Osteocyte (in vitro differentiated cells): ENCODE measurements at regions not wholly inside any gene's neighbourhood (a gene's known extent, or its start where the extent isn't known, plus 50 kb on each side); places are given as distances from the start of the nearest gene placed in this dataset.

Experiments used
- DNase-seq: peaks from one replicate; pipeline ENCODE4 v3.0.0; 2021; ENCODE audit warnings: mixed read lengths; ENCODE audit not compliant: unreplicated experiment; ENCODE audit errors: extremely low spot score
- H3K27ac Mint-ChIP-seq: one replicate; pipeline ENCODE4 v1.8.0; 2021; ENCODE audit warnings: mild to moderate bottlenecking, mixed read lengths; ENCODE audit not compliant: unreplicated experiment
- H3K27me3 Mint-ChIP-seq: one replicate; pipeline ENCODE4 v1.8.0; 2021; ENCODE audit warnings: mixed read lengths; ENCODE audit not compliant: unreplicated experiment
- H3K36me3 Mint-ChIP-seq: one replicate; pipeline ENCODE4 v1.8.0; 2021; ENCODE audit warnings: mixed read lengths; ENCODE audit not compliant: unreplicated experiment
- H3K4me1 Mint-ChIP-seq: one replicate; pipeline ENCODE4 v1.8.0; 2021; ENCODE audit warnings: mixed read lengths; ENCODE audit not compliant: unreplicated experiment
- H3K4me3 Mint-ChIP-seq: one replicate; pipeline ENCODE4 v1.8.0; 2021; ENCODE audit warnings: mild to moderate bottlenecking, moderate library complexity, mixed read lengths; ENCODE audit not compliant: unreplicated experiment
- H3K9me3 Mint-ChIP-seq: one replicate; pipeline ENCODE4 v1.8.0; 2021; ENCODE audit warnings: mixed read lengths; ENCODE audit not compliant: unreplicated experiment
- CTCF ChIP-seq: fragments of 200-600 bp; sonication (generic); IDR thresholded peaks from 2 replicates; pipeline ENCODE4 v1.5.0; 2021; ENCODE audit warnings: antibody characterized with exemption, mild to moderate bottlenecking, moderate library complexity

GRCh38 chr2:39608686-39609441 is 56.9 kb upstream of the TMEM178A start:
- DNase-seq, result no peak
- peaks cover 3% of the 10 kb centered on the region for H3K27me3 Mint-ChIP-seq
- H3K4me1 Mint-ChIP-seq, result peaks cover 13% of the 10 kb centered on the region
- no peak overlapping the region for H3K27ac Mint-ChIP-seq
- no peaks in the 10 kb centered on the region for H3K9me3 Mint-ChIP-seq
- no peak for TF ChIP-seq CTCF
- no peak overlapping the region for H3K4me3 Mint-ChIP-seq
- no peaks in the 10 kb centered on the region for H3K36me3 Mint-ChIP-seq

GRCh38 chr2:39609917-39610316 is 55.8 kb upstream of the TMEM178A start:
- peaks cover 13% of the 10 kb centered on the region for H3K4me1 Mint-ChIP-seq
- no peaks in the 10 kb centered on the region for H3K9me3 Mint-ChIP-seq
- H3K4me3 Mint-ChIP-seq, result no peak overlapping the region
- no peak for DNase-seq
- no peak for TF ChIP-seq CTCF
- no peaks in the 10 kb centered on the region for H3K27me3 Mint-ChIP-seq
- no peaks in the 10 kb centered on the region for H3K36me3 Mint-ChIP-seq
- no peak overlapping the region for H3K27ac Mint-ChIP-seq

GRCh38 chr2:39615675-39616074 is 50.0 kb upstream of the TMEM178A start:
- H3K4me3 Mint-ChIP-seq, result no peak overlapping the region
- peaks cover 8% of the 10 kb centered on the region for H3K4me1 Mint-ChIP-seq
- no peaks in the 10 kb centered on the region for H3K9me3 Mint-ChIP-seq

More at GRCh38 chr2:39615675-39616074, 50.0 kb upstream of the TMEM178A start:
- H3K27ac Mint-ChIP-seq, result no peak overlapping the region
- H3K36me3 Mint-ChIP-seq, result no peaks in the 10 kb centered on the region
- H3K27me3 Mint-ChIP-seq, result peaks cover 12% of the 10 kb centered on the region
- TF ChIP-seq CTCF, result no peak
- no peak for DNase-seq
